ENCODE measurements at regions not wholly inside any gene's neighbourhood (a gene's known extent, or its start where the extent isn't known, plus 50 kb on each side); places are given as distances from the start of the nearest gene placed in this dataset.
A peak's percentile ranks its signal among the peaks of the same experiment; 100 is the strongest.

GRCh38 chr13:32905063-32905863 lies 111.0 kb upstream of the KL start:
- no peak overlapping the region for H3K4me3 ChIP-seq (ENCODE audit: low read depth, low read length)
- peak; percentile 24 for DNase-seq (ENCODE audit: low read depth)
- TF ChIP-seq CTCF (conservative IDR thresholded peaks at IDR 0.05; ENCODE audit: low read depth, low read length): no peak

GRCh38 chr13:32905864-32906180 lies 110.4 kb upstream of the KL start:
- no peak overlapping the region for H3K4me3 ChIP-seq (ENCODE audit: low read depth, low read length)
- TF ChIP-seq CTCF (conservative IDR thresholded peaks at IDR 0.05; ENCODE audit: low read depth, low read length): no peak
- DNase-seq (ENCODE audit: low read depth): peak; percentile 68

GRCh38 chr13:32907211-32907610 lies 109.0 kb upstream of the KL start:
- no peak for DNase-seq (ENCODE audit: low read depth)
- H3K4me3 ChIP-seq (ENCODE audit: low read depth, low read length): no peak overlapping the region
- no peak for TF ChIP-seq CTCF (conservative IDR thresholded peaks at IDR 0.05; ENCODE audit: low read depth, low read length)

- DNase-seq (ENCODE audit: low read depth): no peak
- no peak overlapping the region for H3K4me3 ChIP-seq (ENCODE audit: low read depth, low read length)
- TF ChIP-seq CTCF (conservative IDR thresholded peaks at IDR 0.05; ENCODE audit: low read depth, low read length): no peak
Observed at GRCh38 chr13:32910530-32910929, 105.7 kb upstream of the KL start.

- H3K4me3 ChIP-seq (ENCODE audit: low read depth, low read length): no peak overlapping the region
- peak; percentile 88 for DNase-seq (ENCODE audit: low read depth)
- TF ChIP-seq CTCF (conservative IDR thresholded peaks at IDR 0.05; ENCODE audit: low read depth, low read length): peak; percentile 87
Observed at GRCh38 chr13:32911506-32911905, 104.7 kb upstream of the KL start.

GRCh38 chr13:32914686-32915085 lies 101.5 kb upstream of the KL start:
- no peak overlapping the region for H3K4me3 ChIP-seq (ENCODE audit: low read depth, low read length)
- no peak for TF ChIP-seq CTCF (conservative IDR thresholded peaks at IDR 0.05; ENCODE audit: low read depth, low read length)
- no peak for DNase-seq (ENCODE audit: low read depth)

- DNase-seq (ENCODE audit: low read depth): no peak
- TF ChIP-seq CTCF (conservative IDR thresholded peaks at IDR 0.05; ENCODE audit: low read depth, low read length): no peak
- no peak overlapping the region for H3K4me3 ChIP-seq (ENCODE audit: low read depth, low read length)
Observed at GRCh38 chr13:32917504-32917903, 98.7 kb upstream of the KL start.
